Body of pancreas (tissue), 4 donors: ENCODE measurements at regions not wholly inside any gene's neighbourhood (a gene's known extent, or its start where the extent isn't known, plus 50 kb on each side); places are given as distances from the start of the nearest gene placed in this dataset.

Experiments
- CTCF ChIP-seq, 7 experiments: fragments of 450-650 bp in 4 of 7; fragments of 200-600 bp in 3 of 7; sonication (generic) in 3 of 7; IDR thresholded peaks; one replicate each; pipeline ENCODE4 v1.5.1; 2016 to 2019; ENCODE audit warnings: antibody characterized with exemption in 7 of 7
- POLR2A ChIP-seq, 3 donors: fragments of 450-650 bp; IDR thresholded peaks; one replicate each; pipeline ENCODE4 v1.6.1; 2016; ENCODE audit warnings: antibody characterized with exemption in 3 of 3, mild to moderate bottlenecking in 2 of 3

GRCh38 chr10:111142092-111142768 lies 65.4 kb downstream of the ADRA2A start:
- TF ChIP-seq CTCF (IDR thresholded peaks at IDR 0.05) (peak in 1 of 7 experiments; percentile 8), POLR2A (IDR thresholded peaks at IDR 0.05) (no peak)
